WERI-Rb-1 (cell line): ENCODE measurements at regions not wholly inside any gene's neighbourhood (a gene's known extent, or its start where the extent isn't known, plus 50 kb on each side); places are given as distances from the start of the nearest gene placed in this dataset.

Source experiments
- DNase-seq: peaks from one replicate; pipeline ENCODE4 v3.0.0-alpha.2; 2020
- H3K27ac ChIP-seq: fragments of 250-450 bp; sonication (Bioruptor Pico); 2 replicates; pipeline ENCODE4 v1.5.1; 2020; ENCODE audit warnings: mild to moderate bottlenecking, moderate library complexity
- H3K27me3 ChIP-seq: fragments of 250-450 bp; sonication (Bioruptor Pico); 2 replicates; pipeline ENCODE4 v1.5.1; 2021; ENCODE audit warnings: mild to moderate bottlenecking, low read depth, moderate library complexity; ENCODE audit not compliant: insufficient read depth, severe bottlenecking
- H3K36me3 ChIP-seq: fragments of 250-450 bp; sonication (Bioruptor Pico); 2 replicates; pipeline ENCODE4 v1.5.1; 2020; ENCODE audit warnings: mild to moderate bottlenecking, moderate library complexity
- H3K4me3 ChIP-seq: 2 replicates; pipeline ENCODE4 v1.5.1; 2011; ENCODE audit warnings: low read depth, mild to moderate bottlenecking, control low read depth, low read length
- H3K9me3 ChIP-seq: fragments of 250-450 bp; sonication (Bioruptor Pico); 2 replicates; pipeline ENCODE4 v1.5.1; 2021; ENCODE audit warnings: mild to moderate bottlenecking, moderate library complexity; ENCODE audit not compliant: severe bottlenecking
- CTCF ChIP-seq: IDR thresholded peaks from 2 replicates; pipeline ENCODE4 v1.5.1; 2011; ENCODE audit warnings: low read depth, mild to moderate bottlenecking, control low read depth, inconsistent platforms, low read length

- Histone ChIP-seq H3K27ac (no peak overlapping the region), H3K36me3 (no peaks in the 10 kb centered on the region), H3K27me3 (peaks cover 61% of the 10 kb centered on the region), H3K4me3 (no peak overlapping the region), H3K9me3 (no peaks in the 10 kb centered on the region)
- TF ChIP-seq CTCF, result no peak
- DNase-seq, result no peak
These were observed 132.0 kb upstream of the RGPD4 start for GRCh38 chr2:107694667-107695066.

DNA sequence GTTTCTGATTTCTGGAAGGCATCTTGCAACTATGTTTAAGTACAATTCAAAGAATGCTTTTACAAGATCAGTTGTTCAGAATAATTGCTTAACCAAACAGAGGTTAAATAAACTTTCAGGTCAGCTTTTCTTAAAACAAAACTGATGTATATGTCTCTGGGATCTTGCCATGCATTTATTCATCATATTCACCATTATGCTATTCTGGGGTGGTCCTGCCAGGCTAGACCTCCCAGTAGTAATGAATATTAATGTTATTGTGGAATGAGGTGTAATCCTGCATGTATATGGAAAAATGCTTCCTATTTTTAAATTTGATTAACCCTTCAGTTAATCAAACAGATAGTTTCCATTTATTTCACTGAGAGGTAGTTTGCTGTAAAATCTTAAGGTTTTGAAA is 129.3 kb upstream of the RGPD4 start:
- H3K9me3 ChIP-seq, result no peaks in the 10 kb centered on the region
- no peak overlapping the region for H3K4me3 ChIP-seq
- no peak for DNase-seq

GRCh38 chr2:107698861-107699260 is 127.8 kb upstream of the RGPD4 start:
- no peaks in the 10 kb centered on the region for H3K36me3 ChIP-seq

More for the DNA sequence above, 129.3 kb upstream of the RGPD4 start:
- no peak for TF ChIP-seq CTCF
- Histone ChIP-seq H3K36me3 (no peaks in the 10 kb centered on the region), H3K27ac (no peak overlapping the region), H3K27me3 (peaks cover 56% of the 10 kb centered on the region)

DNA sequence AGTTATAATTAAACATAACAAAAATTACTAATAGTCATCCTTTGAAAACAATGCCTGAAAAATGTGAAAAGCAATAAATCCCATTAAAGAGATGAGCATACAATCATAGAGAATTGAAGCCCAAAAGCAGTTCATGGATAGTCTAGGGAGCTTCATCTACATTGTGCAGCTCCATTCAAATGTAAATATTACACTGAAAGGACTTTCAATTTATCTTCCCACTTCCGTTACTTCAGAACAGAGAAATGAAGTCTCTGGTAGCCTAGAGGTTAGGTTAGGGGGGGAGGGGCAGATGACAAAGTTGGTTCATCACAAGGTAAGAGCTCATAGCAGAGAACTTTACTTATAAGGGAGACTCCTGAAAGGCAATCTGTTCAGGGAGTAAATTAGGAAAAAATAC is 126.6 kb upstream of the RGPD4 start:
- DNase-seq, result no peak
- Histone ChIP-seq H3K9me3 (no peaks in the 10 kb centered on the region), H3K4me3 (no peak overlapping the region), H3K27me3 (peaks cover 49% of the 10 kb centered on the region), H3K27ac (no peak overlapping the region), H3K36me3 (no peaks in the 10 kb centered on the region)
- TF ChIP-seq CTCF, result no peak

More at GRCh38 chr2:107698861-107699260, 127.8 kb upstream of the RGPD4 start:
- no peak overlapping the region for H3K27ac ChIP-seq
- H3K9me3 ChIP-seq, result no peaks in the 10 kb centered on the region
- no peak for DNase-seq
- H3K4me3 ChIP-seq, result no peak overlapping the region
- TF ChIP-seq CTCF, result no peak
- H3K27me3 ChIP-seq, result peaks cover 57% of the 10 kb centered on the region

DNA sequence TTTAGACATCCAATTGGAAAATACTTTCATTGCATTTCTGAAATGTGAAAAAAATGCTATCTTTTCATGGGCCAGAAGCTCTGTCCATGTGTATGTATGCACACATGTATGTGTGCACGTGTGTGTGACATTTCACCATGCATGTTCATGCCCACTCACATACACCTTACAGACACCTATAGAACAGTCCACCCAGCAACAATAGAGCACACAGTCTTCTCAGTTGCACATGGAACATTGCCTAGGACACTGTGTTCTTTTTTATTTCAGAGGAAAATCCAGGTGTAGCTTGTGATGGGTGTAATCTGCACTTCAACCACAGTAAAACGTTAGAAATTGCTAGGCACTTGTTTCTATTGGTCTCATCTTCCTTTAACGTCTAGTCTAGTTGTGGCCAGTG is 114.8 kb upstream of the RGPD4 start:
- no peak for TF ChIP-seq CTCF
- no peak overlapping the region for H3K27ac ChIP-seq
- H3K36me3 ChIP-seq, result no peaks in the 10 kb centered on the region
- no peak overlapping the region for H3K4me3 ChIP-seq
- DNase-seq, result no peak
- H3K9me3 ChIP-seq, result no peaks in the 10 kb centered on the region
- peaks cover 34% of the 10 kb centered on the region for H3K27me3 ChIP-seq

- Histone ChIP-seq H3K9me3 (no peaks in the 10 kb centered on the region), H3K4me3 (no peak overlapping the region), H3K27ac (no peak overlapping the region), H3K27me3 (peaks cover 41% of the 10 kb centered on the region), H3K36me3 (no peaks in the 10 kb centered on the region)
- no peak for DNase-seq
- TF ChIP-seq CTCF, result no peak
These were observed 113.8 kb upstream of the RGPD4 start for GRCh38 chr2:107712857-107713256.
